ENCODE measurements at regions not wholly inside any gene's neighbourhood (a gene's known extent, or its start where the extent isn't known, plus 50 kb on each side); places are given as distances from the start of the nearest gene placed in this dataset.

DNA sequence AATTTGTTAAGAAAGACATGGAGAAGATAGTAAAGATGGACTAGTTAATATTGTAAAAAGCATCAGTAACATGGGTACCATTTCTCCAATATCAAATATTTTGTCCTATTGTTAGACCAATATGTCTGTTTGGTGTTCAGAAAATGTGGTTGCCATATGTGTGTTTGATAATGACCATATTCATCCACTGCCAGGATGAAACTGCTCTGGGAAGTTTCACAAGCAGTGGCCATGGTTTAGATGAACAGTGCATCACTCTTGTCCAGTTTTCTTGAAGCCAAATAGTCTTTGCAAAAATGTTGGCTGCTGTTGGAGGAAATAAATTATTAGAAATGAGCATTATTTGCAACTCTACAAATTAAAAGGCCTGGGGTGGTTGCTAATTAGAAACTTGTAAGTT, 333.8 kb downstream of the NUF2 start:
- no peak for DNase-seq (ENCODE audit: low read depth, low spot score)
- H3K4me3 ChIP-seq (ENCODE audit: low read depth, low read length): no peak overlapping the region
- in situ Hi-C loops (cut with HindIII; ENCODE audit: low sequenced_read_pairs): no loop called here
- TF ChIP-seq, protein P1, sequence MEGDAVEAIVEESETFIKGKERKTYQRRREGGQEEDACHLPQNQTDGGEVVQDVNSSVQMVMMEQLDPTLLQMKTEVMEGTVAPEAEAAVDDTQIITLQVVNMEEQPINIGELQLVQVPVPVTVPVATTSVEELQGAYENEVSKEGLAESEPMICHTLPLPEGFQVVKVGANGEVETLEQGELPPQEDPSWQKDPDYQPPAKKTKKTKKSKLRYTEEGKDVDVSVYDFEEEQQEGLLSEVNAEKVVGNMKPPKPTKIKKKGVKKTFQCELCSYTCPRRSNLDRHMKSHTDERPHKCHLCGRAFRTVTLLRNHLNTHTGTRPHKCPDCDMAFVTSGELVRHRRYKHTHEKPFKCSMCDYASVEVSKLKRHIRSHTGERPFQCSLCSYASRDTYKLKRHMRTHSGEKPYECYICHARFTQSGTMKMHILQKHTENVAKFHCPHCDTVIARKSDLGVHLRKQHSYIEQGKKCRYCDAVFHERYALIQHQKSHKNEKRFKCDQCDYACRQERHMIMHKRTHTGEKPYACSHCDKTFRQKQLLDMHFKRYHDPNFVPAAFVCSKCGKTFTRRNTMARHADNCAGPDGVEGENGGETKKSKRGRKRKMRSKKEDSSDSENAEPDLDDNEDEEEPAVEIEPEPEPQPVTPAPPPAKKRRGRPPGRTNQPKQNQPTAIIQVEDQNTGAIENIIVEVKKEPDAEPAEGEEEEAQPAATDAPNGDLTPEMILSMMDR (IDR thresholded peaks at IDR 0.05; ENCODE audit: low read depth, low read length): no peak

DNA sequence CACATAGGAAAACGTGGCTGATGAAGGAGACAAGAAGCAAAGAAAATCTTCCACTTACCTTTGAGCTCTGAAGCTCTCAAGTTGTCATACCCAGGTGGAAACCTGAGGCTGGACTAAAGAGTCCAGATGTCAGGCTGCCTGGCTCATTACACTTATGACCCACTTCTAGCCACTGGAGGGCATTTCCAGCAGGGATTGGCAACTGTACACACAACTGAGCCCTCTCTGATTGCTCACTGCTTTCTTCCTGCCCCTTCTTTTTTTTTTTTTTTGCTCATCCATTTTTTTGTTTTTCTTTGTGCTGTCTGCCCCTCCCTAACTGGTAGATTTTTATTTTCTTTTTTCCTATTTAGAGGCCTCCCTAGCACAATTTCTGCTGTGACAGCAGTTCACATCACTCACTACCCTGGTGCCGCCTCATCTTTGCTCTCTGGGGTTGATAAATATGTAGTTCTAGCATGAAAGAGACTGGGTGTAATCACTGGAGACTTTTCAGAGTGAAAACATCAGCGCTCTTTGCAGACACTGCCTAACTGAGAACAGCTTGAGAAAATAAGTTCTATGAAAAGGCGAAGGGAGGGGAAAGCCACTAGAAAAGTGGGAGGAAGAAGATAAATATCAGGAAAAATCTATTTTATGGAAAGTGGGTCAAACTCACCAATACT, 334.5 kb downstream of the NUF2 start:
- TF ChIP-seq, protein P1 (IDR thresholded peaks at IDR 0.05; ENCODE audit: low read depth, low read length): no peak
- in situ Hi-C loops (cut with HindIII; ENCODE audit: low sequenced_read_pairs): no loop called here

DNA sequence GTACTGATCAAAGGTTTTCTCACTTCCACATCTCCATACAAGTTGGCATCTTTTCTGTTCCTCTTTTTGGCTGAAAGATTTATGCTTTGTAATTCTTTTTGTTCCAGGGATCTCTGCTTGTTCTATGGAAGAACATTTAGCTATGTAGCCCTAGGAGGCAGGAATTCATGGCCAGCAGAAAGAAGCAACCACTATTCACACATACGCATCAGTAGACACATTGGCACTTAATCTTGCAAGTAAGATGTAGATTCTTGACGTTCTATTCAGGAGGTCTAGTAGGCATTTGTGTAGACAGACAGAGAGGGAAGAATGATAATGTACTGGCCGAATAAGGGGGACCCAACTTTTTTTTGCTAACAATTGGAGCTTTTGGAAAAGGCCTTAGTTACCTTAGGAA, 336.0 kb downstream of the NUF2 start:
- in situ Hi-C loops (cut with HindIII; ENCODE audit: low sequenced_read_pairs): no loop called here
- TF ChIP-seq, protein P1 (IDR thresholded peaks at IDR 0.05; ENCODE audit: low read depth, low read length): no peak
- no peak overlapping the region for H3K4me3 ChIP-seq (ENCODE audit: low read depth, low read length)

More for the DNA sequence above, 334.5 kb downstream of the NUF2 start:
- no peak overlapping the region for H3K4me3 ChIP-seq (ENCODE audit: low read depth, low read length)
- DNase-seq (ENCODE audit: low read depth, low spot score): no peak

DNA sequence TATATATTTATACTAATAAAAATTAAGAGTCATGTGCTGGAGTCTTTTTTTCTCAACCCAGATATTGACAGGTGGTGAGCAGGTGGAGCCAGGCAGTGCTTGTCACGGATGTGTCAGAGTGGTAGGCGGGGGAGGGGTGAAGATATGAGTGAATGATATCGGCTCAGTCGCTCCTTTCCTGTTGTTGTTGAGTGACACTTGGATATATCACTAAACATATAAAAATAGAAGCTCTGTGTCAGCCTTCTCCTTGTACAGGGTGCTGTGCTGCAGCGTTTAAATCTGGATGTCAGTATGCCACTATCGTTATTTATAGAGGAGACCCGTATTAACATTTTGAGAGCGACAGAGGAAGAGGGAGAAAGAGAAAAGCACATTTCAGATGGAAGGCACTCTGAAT, 339.6 kb downstream of the NUF2 start:
- no peak overlapping the region for H3K4me3 ChIP-seq (ENCODE audit: low read depth, low read length)
- in situ Hi-C loops (cut with HindIII; ENCODE audit: low sequenced_read_pairs): no loop called here
- TF ChIP-seq, protein P1 (IDR thresholded peaks at IDR 0.05; ENCODE audit: low read depth, low read length): no peak
- DNase-seq (ENCODE audit: low read depth, low spot score): no peak

More for the DNA sequence above, 336.0 kb downstream of the NUF2 start:
- DNase-seq (ENCODE audit: low read depth, low spot score): no peak

DNA sequence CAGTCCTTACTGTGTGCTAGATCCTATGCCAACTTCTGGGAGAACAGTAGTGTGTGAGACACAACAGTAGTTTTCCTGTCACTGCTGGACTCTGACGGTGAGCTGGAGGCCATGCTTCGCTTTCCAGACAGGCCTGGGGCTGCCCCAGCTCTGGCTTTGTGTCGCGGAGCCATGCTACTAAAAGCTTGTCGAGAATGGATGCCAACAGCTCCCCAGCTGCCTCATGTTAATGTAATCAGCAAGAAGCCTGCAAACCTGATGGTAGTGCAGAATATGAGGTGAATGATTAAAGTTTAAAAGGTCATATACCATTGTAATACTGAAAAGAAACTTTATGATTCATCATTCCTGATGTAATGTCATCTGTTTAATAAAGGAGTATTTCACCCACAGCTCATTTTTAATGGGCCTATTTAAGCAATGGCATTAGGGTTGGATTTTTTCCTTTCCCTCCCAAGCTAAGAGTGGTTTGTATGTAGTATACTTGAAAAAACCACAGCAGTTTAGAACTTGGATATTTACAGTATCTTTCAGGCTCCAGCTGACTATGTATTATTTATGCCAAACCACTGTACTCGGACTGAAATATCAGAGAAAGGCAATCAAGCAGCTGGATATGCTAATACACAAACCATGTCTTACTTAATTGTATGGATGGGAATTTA, 343.0 kb downstream of the NUF2 start:
- in situ Hi-C loops (cut with HindIII; ENCODE audit: low sequenced_read_pairs): no loop called here
- no peak for DNase-seq (ENCODE audit: low read depth, low spot score)
- no peak overlapping the region for H3K4me3 ChIP-seq (ENCODE audit: low read depth, low read length)
- TF ChIP-seq, protein P1 (IDR thresholded peaks at IDR 0.05; ENCODE audit: low read depth, low read length): no peak

DNA sequence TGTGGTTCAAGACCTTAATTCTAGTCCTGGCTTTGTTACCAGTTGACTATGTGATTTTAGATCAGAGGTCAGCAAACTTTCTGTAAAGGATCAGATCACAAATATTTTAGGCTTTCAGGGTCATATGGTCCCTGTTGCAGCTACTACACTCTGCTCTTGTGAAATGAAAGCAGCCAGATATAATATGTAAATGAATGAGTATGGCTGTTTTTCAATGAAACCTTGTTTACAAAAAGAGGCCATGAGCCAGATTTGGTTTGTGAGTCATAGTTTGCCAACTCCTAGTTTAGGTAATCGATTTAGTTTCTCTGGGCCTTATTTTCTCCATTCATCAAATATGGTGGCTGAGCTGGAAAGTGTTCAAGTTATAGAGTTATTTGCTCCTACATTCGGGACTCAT, 346.7 kb downstream of the NUF2 start:
- H3K4me3 ChIP-seq (ENCODE audit: low read depth, low read length): no peak overlapping the region
- no peak for DNase-seq (ENCODE audit: low read depth, low spot score)
- TF ChIP-seq, protein P1 (IDR thresholded peaks at IDR 0.05; ENCODE audit: low read depth, low read length): no peak
- in situ Hi-C loops (cut with HindIII; ENCODE audit: low sequenced_read_pairs): no loop called here
